K562 (cell line): ENCODE measurements at regions not wholly inside any gene's neighbourhood (a gene's known extent, or its start where the extent isn't known, plus 50 kb on each side); places are given as distances from the start of the nearest gene placed in this dataset.
"Not testable (repeated sequence)": the region's sequence is repeated elsewhere in the genome, so short reads cannot be mapped to it uniquely, and the experiment has no call there.

Experiments
- ATAC-seq: fragments of 200-7000 bp; cut with Tn5 transposase; 3 replicates; pipeline ENCODE4 v1.9.1; 2020; ENCODE audit warnings: moderate library complexity
- BruUV-seq: library from RNA; stranded (reverse); fragments of 400-500 nt; replicated peaks from 2 replicates; lab custom pipeline; 2021; lab: Mats Ljungman, UMichigan
- CTCF ChIA-PET: fragments of 300-600 bp; formaldehyde crosslinking; extraction: SDS; loops from one replicate; lab custom pipeline; 2021; ENCODE audit warnings: low intra/inter-chr PET ratio; lab: Yijun Ruan, JAX
- POLR2A ChIA-PET: fragments of 300-600, 350-650 bp; sonication (Branson Sonifier 250); formaldehyde crosslinking; extraction: SDS; loops from one replicate; lab custom pipeline; 2021; ENCODE audit warnings: antibody characterized with exemption, inconsistent platforms; lab: Yijun Ruan, JAX
- DNase-seq, 4 experiments: peaks; one replicate each; pipeline versions ENCODE4 v3.0.0 to v3.0.0-alpha.2; 2011 to 2018; ENCODE audit warnings: low spot score in 3 of 4, mixed read lengths in 3 of 4; ENCODE audit errors: extremely low read depth in 1 of 4
- FAIRE-seq: peaks from 2 replicates; lab custom pipeline; 2011; peaks lifted over from hg19 to GRCh38; lab: Jason Lieb, UNC
- H2AFZ ChIP-seq: 2 replicates; pipeline ENCODE4 v1.6.0; 2011; ENCODE audit warnings: low read depth, low read length, control low read depth, inconsistent platforms
- H3K27ac ChIP-seq: fragments of 200-600 bp; 3 replicates; pipeline ENCODE4 v1.8.0; 2011; ENCODE audit warnings: low read depth, mild to moderate bottlenecking, control low read depth, inconsistent platforms, low read length, moderate library complexity, mixed read lengths; ENCODE audit errors: extremely low read depth
- H3K27me3 ChIP-seq, 2 experiments: fragments of 300-600 bp in 1 of 2; 2 replicates in 1 of 2; 3 replicates in 1 of 2; pipeline versions ENCODE4 v1.6.0 to v1.8.0; 2011; ENCODE audit warnings: inconsistent platforms in 2 of 2, low read length in 2 of 2, mild to moderate bottlenecking in 1 of 2, mixed read lengths in 1 of 2, moderate library complexity in 1 of 2; ENCODE audit not compliant: control insufficient read depth in 2 of 2, insufficient read depth in 2 of 2
- H3K36me3 ChIP-seq: fragments of 300-600 bp; 3 replicates; pipeline ENCODE4 v1.8.0; 2011; ENCODE audit warnings: mild to moderate bottlenecking, low read length, inconsistent platforms; ENCODE audit not compliant: control insufficient read depth, insufficient read depth
- H3K4me1 ChIP-seq, 2 experiments: fragments of 200-600 bp in 1 of 2; replicated peaks in 1 of 2; 2 replicates in 1 of 2; 3 replicates in 1 of 2; pipeline versions ENCODE4 v1.5.1 to v1.8.0; 2011; ENCODE audit warnings: inconsistent platforms in 2 of 2, low read length in 2 of 2, mild to moderate bottlenecking in 1 of 2, mixed read lengths in 1 of 2, moderate library complexity in 1 of 2; ENCODE audit not compliant: control insufficient read depth in 2 of 2, insufficient read depth in 2 of 2
- H3K4me2 ChIP-seq: 2 replicates; pipeline ENCODE4 v1.6.1; 2011; ENCODE audit warnings: low read length, control low read depth, inconsistent platforms, mixed read lengths; ENCODE audit not compliant: insufficient read depth
- H3K4me3 ChIP-seq: fragments of 200-600 bp; sonication (generic), shearing (Covaris generic); 2 replicates; pipeline ENCODE4 v1.5.1; 2016; ENCODE audit warnings: control low read depth, inconsistent platforms
- H3K79me2 ChIP-seq: fragments of 200-600 bp; 3 replicates; pipeline ENCODE4 v1.8.0; 2011; ENCODE audit warnings: low read length, inconsistent platforms; ENCODE audit not compliant: control insufficient read depth, insufficient read depth
- H3K9ac ChIP-seq, 2 experiments: 2 replicates each; pipeline versions ENCODE4 v1.6.0 to v1.6.1; 2011; ENCODE audit warnings: low read depth in 2 of 2, low read length in 2 of 2, control low read depth in 1 of 2, inconsistent platforms in 1 of 2, mild to moderate bottlenecking in 1 of 2, mixed read lengths in 1 of 2; ENCODE audit not compliant: insufficient read depth in 1 of 2
- H3K9me1 ChIP-seq: one replicate; pipeline ENCODE4 v1.6.0; 2011; ENCODE audit warnings: inconsistent platforms, mild to moderate bottlenecking, low read length, moderate library complexity; ENCODE audit not compliant: control insufficient read depth, insufficient read depth
- H3K9me3 ChIP-seq: replicated peaks from 2 replicates; pipeline ENCODE4 v1.5.1; 2011; ENCODE audit warnings: low read depth, low read length, inconsistent platforms; ENCODE audit not compliant: control insufficient read depth, insufficient read depth
- H4K20me1 ChIP-seq: replicated peaks from 2 replicates; pipeline ENCODE4 v1.6.1; 2011; ENCODE audit warnings: low read length, inconsistent platforms, mixed read lengths; ENCODE audit not compliant: control insufficient read depth, insufficient read depth
- ARID2 ChIP-seq: fragments of 450-650 bp; IDR thresholded peaks from 2 replicates; pipeline ENCODE4 v1.6.1; 2017; ENCODE audit warnings: antibody characterized with exemption, mild to moderate bottlenecking
- CBX8 ChIP-seq: fragments of 200-600 bp; sonication (generic); IDR thresholded peaks from 2 replicates; pipeline ENCODE4 v1.6.1; 2012; ENCODE audit warnings: borderline replicate concordance, mixed run types, low read depth, mild to moderate bottlenecking, moderate library complexity, mixed read lengths, low read length, control low read depth, inconsistent platforms; ENCODE audit not compliant: poor library complexity, severe bottlenecking; ENCODE audit errors: extremely low read depth
- RBM25 ChIP-seq: fragments of 200-400 bp; formaldehyde crosslinking; IDR thresholded peaks from 2 replicates; pipeline ENCODE4 v1.6.1; 2018; ENCODE audit warnings: low read length, low read depth, moderate library complexity; ENCODE audit not compliant: severe bottlenecking
- ZNF146 ChIP-seq: IDR thresholded peaks from one replicate; pipeline ENCODE4 v1.6.1; 2018; ENCODE audit warnings: missing compliant biosample characterization; ENCODE audit not compliant: unreplicated experiment
- WGBS: fragments of 100-300 bp; shearing (Covaris generic); methylation state at CpG from one replicate; pipeline ENCODE4 v1.1.6; 2016; ENCODE audit warnings: low coverage, mixed read lengths; ENCODE audit not compliant: insufficient coverage; ENCODE audit errors: missing lambda C conversion rate; 5-methylcytosine and 5-hydroxymethylcytosine counted together
- in situ Hi-C: fragments of 300-500 bp; cut with MboI; formaldehyde crosslinking; loops from 4 replicates; pipeline ENCODE4 v1.15.0; 2018; ENCODE audit warnings: inconsistent platforms, mixed read lengths
- intact Hi-C: fragments of 100-400 bp; cut with micrococcal nuclease; formaldehyde crosslinking; loops from 2 replicates; pipeline ENCODE4 v1.14.2; 2022

DNA sequence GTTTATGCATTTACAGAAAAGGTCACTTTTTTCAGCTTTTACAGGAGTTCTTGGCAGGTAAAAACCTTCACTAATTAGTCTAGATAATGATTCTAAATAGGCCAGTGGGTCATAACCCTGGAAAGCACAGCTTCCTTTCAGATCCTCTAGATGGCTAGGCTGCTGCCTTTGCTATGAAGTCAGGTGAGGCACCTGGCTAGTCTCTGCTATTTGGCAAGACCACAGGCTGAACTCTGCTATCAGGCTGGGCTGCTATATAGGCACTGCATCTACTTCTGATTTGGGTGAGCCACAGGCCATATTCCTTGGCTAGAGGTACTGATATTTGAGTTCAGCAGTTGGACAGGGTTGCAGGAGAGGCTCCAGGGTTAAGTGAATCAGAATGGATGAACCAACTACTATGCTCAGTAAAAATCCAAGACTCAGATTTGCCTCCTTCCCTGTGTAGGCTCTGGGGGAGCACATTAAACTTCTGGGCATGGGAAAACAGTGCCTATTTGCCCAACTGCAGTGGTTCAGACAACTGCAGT, 665.7 kb upstream of the TBL1XR1 start:
- no peak for DNase-seq
- Histone ChIP-seq H3K79me2 (no peaks in the 10 kb centered on the region), H3K4me3 (no peak overlapping the region), H3K27me3 (no peaks in the 10 kb centered on the region), H3K36me3 (no peaks in the 10 kb centered on the region)
- intact Hi-C loops: no loop called here
- CTCF ChIA-PET: no interaction called here
- TF ChIP-seq ARID2: no peak
- no peak for TF ChIP-seq CBX8
- TF ChIP-seq, all 486 proteins: peak for 0
- H3K9me1 ChIP-seq: no peaks in the 10 kb centered on the region
- H4K20me1 ChIP-seq: no peaks in the 10 kb centered on the region
- POLR2A ChIA-PET: interaction anchor here (0.6 to 1.2 kb wide), 2 partner anchors 9 to 16 kb away, joined by 3 read pairs; no protein-coding TSS in a partner anchor
- ATAC-seq: no peak
- no peak overlapping the region for H3K9ac ChIP-seq
- H2AFZ ChIP-seq: no peak overlapping the region
- FAIRE-seq: no peak
- H3K4me2 ChIP-seq: no peak overlapping the region
- H3K27ac ChIP-seq: no peak overlapping the region
- no TSS peak for BruUV-seq
- no peaks in the 10 kb centered on the region for H3K9me3 ChIP-seq
- no peaks in the 10 kb centered on the region for H3K4me1 ChIP-seq
- in situ Hi-C loops: no loop called here

DNA sequence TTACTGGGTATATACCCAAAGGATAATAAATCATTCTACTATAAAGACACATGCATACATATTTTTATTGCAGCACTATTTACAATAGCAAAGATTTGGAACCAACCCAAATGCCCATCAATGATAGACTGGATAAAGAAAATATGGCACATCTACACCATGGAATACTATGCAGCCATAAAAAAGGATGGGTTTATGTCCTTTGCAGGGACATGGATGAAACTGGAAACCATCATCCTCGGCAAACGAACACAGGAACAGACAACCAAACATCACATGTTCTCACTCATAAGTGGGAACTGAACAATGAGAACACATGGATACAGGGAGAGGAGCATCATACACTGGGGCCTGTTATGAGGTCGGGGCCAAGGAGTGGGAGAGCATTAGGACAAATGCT, 665.0 kb upstream of the KCNMB2 start:
- BruUV-seq, H3K4me1 ChIP-seq, POLR2A ChIA-PET, H3K27ac ChIP-seq, H3K4me2 ChIP-seq, H3K9ac ChIP-seq, DNase-seq, H2AFZ ChIP-seq, intact Hi-C loops, FAIRE-seq, H3K79me2 ChIP-seq, H3K4me3 ChIP-seq, H4K20me1 ChIP-seq, H3K9me3 ChIP-seq, H3K36me3 ChIP-seq, ATAC-seq, CTCF ChIA-PET, H3K9me1 ChIP-seq, in situ Hi-C loops, H3K27me3 ChIP-seq: not testable (repeated sequence)
- TF ChIP-seq ZNF146 (CRISPR knock-in tag) (peak; percentile 87), RBM25 (peak; percentile 18)
- 2% methylated on average over 3 of the region's 3 CpGs for WGBS
